HG02623 (cell line): ENCODE measurements at regions not wholly inside any gene's neighbourhood (a gene's known extent, or its start where the extent isn't known, plus 50 kb on each side); places are given as distances from the start of the nearest gene placed in this dataset.

Experiments
- ATAC-seq: cut with Tn5 transposase; IDR thresholded peaks from one replicate; pipeline ENCODE4 v1.9.1; 2021; ENCODE audit warnings: moderate library complexity; ENCODE audit not compliant: unreplicated experiment

GRCh38 chr13:38602266-38602665 is 84.6 kb upstream of the FREM2 start:
- ATAC-seq = no peak

GRCh38 chr13:38606699-38607535 is 80.0 kb upstream of the FREM2 start:
- no peak for ATAC-seq

- ATAC-seq = no peak
Measured at GRCh38 chr13:38617936-38618335, 68.9 kb upstream of the FREM2 start.

- ATAC-seq = no peak
Measured at GRCh38 chr13:38618336-38618735, 68.5 kb upstream of the FREM2 start.

GRCh38 chr13:38618881-38619280 is 68.0 kb upstream of the FREM2 start:
- no peak for ATAC-seq

- no peak for ATAC-seq
Measured at GRCh38 chr13:38620876-38621275, 66.0 kb upstream of the FREM2 start.

GRCh38 chr13:38624822-38625221 is 62.1 kb upstream of the FREM2 start:
- ATAC-seq = no peak

- no peak for ATAC-seq
Measured at GRCh38 chr13:38628554-38628953, 58.3 kb upstream of the FREM2 start.

- ATAC-seq = no peak
Measured at GRCh38 chr13:38630780-38631179, 56.1 kb upstream of the FREM2 start.

GRCh38 chr13:38635030-38635429 is 51.8 kb upstream of the FREM2 start:
- ATAC-seq = no peak

GRCh38 chr13:38636073-38636472 is 50.8 kb upstream of the FREM2 start:
- ATAC-seq = no peak

- no peak for ATAC-seq
Measured at GRCh38 chr13:38636761-38637160, 50.1 kb upstream of the FREM2 start.
